Tibial artery (tissue), 4 donors: ENCODE measurements at regions not wholly inside any gene's neighbourhood (a gene's known extent, or its start where the extent isn't known, plus 50 kb on each side); places are given as distances from the start of the nearest gene placed in this dataset.

ENCODE experiments used
- DNase-seq, 2 donors: peaks; one replicate each; pipeline ENCODE4 v3.0.0-alpha.2; 2019
- H3K27ac ChIP-seq, 2 donors: fragments of 200-600 bp; sonication (generic) in 1 of 2; 1 replicate in 1 of 2; 2 replicates in 1 of 2; pipeline ENCODE4 v1.5.1; 2018 to 2019; ENCODE audit warnings: mild to moderate bottlenecking in 1 of 2
- H3K27me3 ChIP-seq, 2 donors: fragments of 200-600 bp; sonication (generic) in 1 of 2; one replicate each; pipeline versions ENCODE4 v1.5.1 to v1.6.0; 2016 to 2019
- H3K36me3 ChIP-seq, 3 donors: fragments of 200-600 bp; sonication (generic) in 2 of 3; one replicate each; pipeline ENCODE4 v1.5.1; 2016 to 2019; ENCODE audit warnings: mild to moderate bottlenecking in 2 of 3
- H3K4me1 ChIP-seq, 4 donors: fragments of 200-600 bp; sonication (generic) in 2 of 4; 1 replicate in 3 of 4; 2 replicates in 1 of 4; pipeline ENCODE4 v1.5.1; 2016 to 2019
- H3K4me3 ChIP-seq, 2 donors: fragments of 200-600 bp; sonication (generic) in 1 of 2; 1 replicate in 1 of 2; 2 replicates in 1 of 2; pipeline ENCODE4 v1.5.1; 2018 to 2019; ENCODE audit warnings: mild to moderate bottlenecking in 2 of 2
- H3K9me3 ChIP-seq, 3 donors: fragments of 200-600 bp; sonication (generic) in 1 of 3; one replicate each; pipeline ENCODE4 v1.5.1; 2016 to 2019
- intact Hi-C: fragments of 100-400 bp; cut with DNase I; formaldehyde crosslinking; loops from one replicate; pipeline ENCODE4 v1.15.0; 2023; ENCODE audit warnings: low total_unique reads
- TF ChIP-seq, protein P1 (sequence below), 2 experiments: fragments of 200-600 bp in 1 of 2; fragments of 450-650 bp in 1 of 2; IDR thresholded peaks; one replicate each; pipeline ENCODE4 v1.5.1; 2017 to 2019; ENCODE audit warnings: antibody characterized with exemption in 2 of 2, mild to moderate bottlenecking in 1 of 2, moderate library complexity in 1 of 2

- Histone ChIP-seq H3K27ac (no peak overlapping the region), H3K36me3 (no peaks in the 10 kb centered on the region), H3K27me3 (no peaks in the 10 kb centered on the region), H3K4me3 (no peak overlapping the region), H3K4me1 (no peaks in the 10 kb centered on the region), H3K9me3 (no peaks in the 10 kb centered on the region)
- DNase-seq: no peak
- TF ChIP-seq, protein P1, sequence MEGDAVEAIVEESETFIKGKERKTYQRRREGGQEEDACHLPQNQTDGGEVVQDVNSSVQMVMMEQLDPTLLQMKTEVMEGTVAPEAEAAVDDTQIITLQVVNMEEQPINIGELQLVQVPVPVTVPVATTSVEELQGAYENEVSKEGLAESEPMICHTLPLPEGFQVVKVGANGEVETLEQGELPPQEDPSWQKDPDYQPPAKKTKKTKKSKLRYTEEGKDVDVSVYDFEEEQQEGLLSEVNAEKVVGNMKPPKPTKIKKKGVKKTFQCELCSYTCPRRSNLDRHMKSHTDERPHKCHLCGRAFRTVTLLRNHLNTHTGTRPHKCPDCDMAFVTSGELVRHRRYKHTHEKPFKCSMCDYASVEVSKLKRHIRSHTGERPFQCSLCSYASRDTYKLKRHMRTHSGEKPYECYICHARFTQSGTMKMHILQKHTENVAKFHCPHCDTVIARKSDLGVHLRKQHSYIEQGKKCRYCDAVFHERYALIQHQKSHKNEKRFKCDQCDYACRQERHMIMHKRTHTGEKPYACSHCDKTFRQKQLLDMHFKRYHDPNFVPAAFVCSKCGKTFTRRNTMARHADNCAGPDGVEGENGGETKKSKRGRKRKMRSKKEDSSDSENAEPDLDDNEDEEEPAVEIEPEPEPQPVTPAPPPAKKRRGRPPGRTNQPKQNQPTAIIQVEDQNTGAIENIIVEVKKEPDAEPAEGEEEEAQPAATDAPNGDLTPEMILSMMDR (IDR thresholded peaks at IDR 0.05): no peak
- intact Hi-C loops: no loop called here
Measured at GRCh38 chr11:27928809-27929208, 179.1 kb downstream of the KIF18A start.

- no peaks in the 10 kb centered on the region for H3K36me3 ChIP-seq
- no peaks in the 10 kb centered on the region for H3K4me1 ChIP-seq
- H3K4me3 ChIP-seq: no peak overlapping the region
- H3K27me3 ChIP-seq: no peaks in the 10 kb centered on the region
- TF ChIP-seq, protein P1 (IDR thresholded peaks at IDR 0.05): no peak
- DNase-seq: no peak
- H3K27ac ChIP-seq: no peak overlapping the region
- intact Hi-C loops: no loop called here
- H3K9me3 ChIP-seq: peaks cover 0 to 3% (median 0%) of the 10 kb centered on the region in 3 donors
Measured at GRCh38 chr11:27926981-27927481, 180.9 kb downstream of the KIF18A start.

- Histone ChIP-seq H3K4me3 (no peak overlapping the region), H3K27me3 (no peaks in the 10 kb centered on the region), H3K4me1 (no peaks in the 10 kb centered on the region), H3K36me3 (no peaks in the 10 kb centered on the region), H3K27ac (no peak overlapping the region), H3K9me3 (peaks cover 0 to 4% (median 0%) of the 10 kb centered on the region in 3 donors)
- intact Hi-C loops: no loop called here
- no peak for DNase-seq
- TF ChIP-seq, protein P1 (IDR thresholded peaks at IDR 0.05): no peak
Measured at GRCh38 chr11:27926486-27926885, 181.5 kb downstream of the KIF18A start.

DNA sequence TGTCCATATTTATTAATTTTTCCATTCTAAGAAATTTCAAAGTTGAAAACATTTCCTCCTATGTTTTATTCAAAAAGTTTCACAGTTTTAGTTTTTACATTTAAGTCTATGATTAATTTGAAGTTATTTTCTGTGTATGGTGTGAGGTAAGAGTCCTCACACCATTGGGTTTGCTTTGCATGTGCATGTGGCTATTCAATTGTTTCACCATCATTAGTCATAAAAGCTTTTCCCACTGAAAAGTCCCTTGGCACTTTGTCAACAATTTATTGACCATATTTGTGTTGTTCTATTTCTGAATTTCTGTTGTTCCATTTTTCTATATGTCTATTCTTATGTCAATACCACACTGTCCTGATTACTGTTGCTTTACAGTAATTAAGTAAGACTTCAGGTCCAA lies 186.5 kb downstream of the KIF18A start:
- Histone ChIP-seq H3K27ac (no peak overlapping the region), H3K9me3 (peaks cover 0 to 4% (median 0%) of the 10 kb centered on the region in 3 donors), H3K4me1 (no peaks in the 10 kb centered on the region), H3K27me3 (no peaks in the 10 kb centered on the region), H3K4me3 (no peak overlapping the region), H3K36me3 (no peaks in the 10 kb centered on the region)
- intact Hi-C loops: no loop called here
- TF ChIP-seq, protein P1 (IDR thresholded peaks at IDR 0.05): no peak
- DNase-seq: no peak

DNA sequence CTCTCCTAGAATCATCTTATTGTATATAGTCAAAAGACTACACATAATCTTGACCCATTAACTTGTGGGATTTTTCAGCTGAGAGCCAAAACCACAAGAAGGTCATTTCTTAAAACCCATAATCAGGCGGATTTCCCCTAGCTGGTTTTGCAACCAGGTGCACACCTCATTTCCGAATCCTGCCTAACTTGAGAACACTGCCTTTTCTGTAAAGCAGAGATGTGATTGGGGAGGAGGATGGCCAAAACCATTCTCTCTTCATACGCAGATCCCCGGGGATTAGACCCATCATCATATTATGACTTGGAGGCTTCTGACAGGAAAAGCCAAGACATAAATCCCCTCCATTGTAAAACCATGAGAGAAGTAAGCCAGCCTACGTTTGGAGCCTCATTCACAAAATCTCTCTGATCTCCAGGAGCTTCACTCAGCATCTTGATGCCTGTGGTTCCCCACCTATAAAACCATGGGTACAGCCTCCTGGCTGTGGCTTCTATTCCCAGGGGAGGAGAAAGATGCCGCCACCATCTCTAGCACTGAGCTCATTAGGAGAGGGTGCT lies 191.3 kb downstream of the KIF18A start:
- no peak overlapping the region for H3K27ac ChIP-seq
- no peaks in the 10 kb centered on the region for H3K9me3 ChIP-seq
- H3K36me3 ChIP-seq: no peaks in the 10 kb centered on the region
- no peaks in the 10 kb centered on the region for H3K27me3 ChIP-seq
- TF ChIP-seq, protein P1 (IDR thresholded peaks at IDR 0.05): no peak
- no peaks in the 10 kb centered on the region for H3K4me1 ChIP-seq
- H3K4me3 ChIP-seq: no peak overlapping the region
- no peak for DNase-seq
- intact Hi-C loops: no loop called here

- H3K27ac ChIP-seq: no peak overlapping the region
- intact Hi-C loops: no loop called here
- H3K27me3 ChIP-seq: no peaks in the 10 kb centered on the region
- DNase-seq: no peak
- no peaks in the 10 kb centered on the region for H3K36me3 ChIP-seq
- no peak overlapping the region for H3K4me3 ChIP-seq
- TF ChIP-seq, protein P1 (IDR thresholded peaks at IDR 0.05): no peak
- no peaks in the 10 kb centered on the region for H3K9me3 ChIP-seq
- no peaks in the 10 kb centered on the region for H3K4me1 ChIP-seq
Measured at GRCh38 chr11:27914080-27914479, 193.9 kb downstream of the KIF18A start.
